Endothelial cell of umbilical vein (primary cell): ENCODE measurements at regions not wholly inside any gene's neighbourhood (a gene's known extent, or its start where the extent isn't known, plus 50 kb on each side); places are given as distances from the start of the nearest gene placed in this dataset.

Source experiments
- POLR2A ChIP-seq: IDR thresholded peaks from 2 replicates; pipeline ENCODE4 v1.6.1; 2012; ENCODE audit warnings: low read depth, mild to moderate bottlenecking, control low read depth, low read length
- POLR2AphosphoS5 ChIP-seq: IDR thresholded peaks from 2 replicates; pipeline ENCODE4 v1.6.1; 2012; ENCODE audit warnings: low read depth, mild to moderate bottlenecking, control low read depth, low read length, moderate library complexity; ENCODE audit not compliant: insufficient read depth
- TF ChIP-seq, protein P1 (sequence below), 2 donors: IDR thresholded peaks; 1 replicate in 1 of 2; 2 replicates in 1 of 2; pipeline ENCODE4 v1.5.1; 2011; ENCODE audit warnings: low read length in 2 of 2, mild to moderate bottlenecking in 2 of 2, moderate library complexity in 2 of 2, control low read depth in 1 of 2, inconsistent platforms in 1 of 2, low read depth in 1 of 2; ENCODE audit not compliant: insufficient read depth in 1 of 2; ENCODE audit errors: extremely low read depth in 1 of 2

DNA sequence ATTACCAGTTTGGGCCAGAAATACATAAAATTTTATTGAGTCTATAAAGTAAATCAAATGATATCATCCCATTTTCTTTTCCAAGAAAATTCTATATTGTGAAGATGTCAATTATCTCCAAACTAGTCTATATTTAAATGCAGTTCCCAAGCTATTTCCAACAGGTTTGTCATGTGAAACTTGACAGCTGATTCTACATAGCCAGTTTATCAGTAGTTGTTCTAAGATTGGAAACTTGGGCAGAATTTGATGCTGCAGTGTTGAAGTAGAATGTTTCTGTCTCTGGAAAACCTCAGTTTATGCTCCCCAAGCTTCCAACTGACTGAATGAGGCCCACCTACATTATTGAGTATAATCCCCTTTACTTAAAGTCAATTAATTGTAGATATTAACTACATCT, 994.1 kb downstream of the PCDH7 start:
- TF ChIP-seq, protein P1, sequence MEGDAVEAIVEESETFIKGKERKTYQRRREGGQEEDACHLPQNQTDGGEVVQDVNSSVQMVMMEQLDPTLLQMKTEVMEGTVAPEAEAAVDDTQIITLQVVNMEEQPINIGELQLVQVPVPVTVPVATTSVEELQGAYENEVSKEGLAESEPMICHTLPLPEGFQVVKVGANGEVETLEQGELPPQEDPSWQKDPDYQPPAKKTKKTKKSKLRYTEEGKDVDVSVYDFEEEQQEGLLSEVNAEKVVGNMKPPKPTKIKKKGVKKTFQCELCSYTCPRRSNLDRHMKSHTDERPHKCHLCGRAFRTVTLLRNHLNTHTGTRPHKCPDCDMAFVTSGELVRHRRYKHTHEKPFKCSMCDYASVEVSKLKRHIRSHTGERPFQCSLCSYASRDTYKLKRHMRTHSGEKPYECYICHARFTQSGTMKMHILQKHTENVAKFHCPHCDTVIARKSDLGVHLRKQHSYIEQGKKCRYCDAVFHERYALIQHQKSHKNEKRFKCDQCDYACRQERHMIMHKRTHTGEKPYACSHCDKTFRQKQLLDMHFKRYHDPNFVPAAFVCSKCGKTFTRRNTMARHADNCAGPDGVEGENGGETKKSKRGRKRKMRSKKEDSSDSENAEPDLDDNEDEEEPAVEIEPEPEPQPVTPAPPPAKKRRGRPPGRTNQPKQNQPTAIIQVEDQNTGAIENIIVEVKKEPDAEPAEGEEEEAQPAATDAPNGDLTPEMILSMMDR (IDR thresholded peaks at IDR 0.05; ENCODE audit: extremely low read depth in 1 of 2, insufficient read depth in 1 of 2, low read depth in 1 of 2, low read length in 2 of 2): no peak
- TF ChIP-seq POLR2AphosphoS5 (no peak), POLR2A (no peak)
